ENCODE measurements at regions not wholly inside any gene's neighbourhood (a gene's known extent, or its start where the extent isn't known, plus 50 kb on each side); places are given as distances from the start of the nearest gene placed in this dataset.

- H3K9me3 ChIP-seq (ENCODE audit: control insufficient read depth in 4 of 4, insufficient read depth in 3 of 4, low read length in 3 of 4): no peaks in the 10 kb centered on the region
- no peak overlapping the region for H3K27ac ChIP-seq (ENCODE audit: low read depth in 1 of 2, low read length in 1 of 2)
- H3K4me3 ChIP-seq: no peak overlapping the region
- no peaks in the 10 kb centered on the region for H3K36me3 ChIP-seq (ENCODE audit: control insufficient read depth in 4 of 4, insufficient read depth in 4 of 4, low read length in 4 of 4)
- WGBS, 2 donors: 88 to 90% methylated on average over 3 of the region's 3 CpGs
- peaks cover 0 to 9% (median 5%) of the 10 kb centered on the region in 5 donors for H3K4me1 ChIP-seq (ENCODE audit: control insufficient read depth in 5 of 5, insufficient read depth in 5 of 5, low read length in 5 of 5)
- H3K27me3 ChIP-seq (ENCODE audit: control insufficient read depth in 3 of 3, insufficient read depth in 3 of 3, low read length in 2 of 3): no peaks in the 10 kb centered on the region
- DNase-seq: no peak
- H3K9ac ChIP-seq (ENCODE audit: insufficient read depth in 1 of 2, low read length in 2 of 2): no peak overlapping the region
- TF ChIP-seq CTCF (IDR thresholded peaks at IDR 0.05; ENCODE audit: control extremely low read depth, extremely low read depth): no peak
- ATAC-seq (ENCODE audit: insufficient read depth, low FRiP score): no peak
These were observed 67.2 kb downstream of the MAF start for GRCh38 chr16:79533292-79533691.

DNA sequence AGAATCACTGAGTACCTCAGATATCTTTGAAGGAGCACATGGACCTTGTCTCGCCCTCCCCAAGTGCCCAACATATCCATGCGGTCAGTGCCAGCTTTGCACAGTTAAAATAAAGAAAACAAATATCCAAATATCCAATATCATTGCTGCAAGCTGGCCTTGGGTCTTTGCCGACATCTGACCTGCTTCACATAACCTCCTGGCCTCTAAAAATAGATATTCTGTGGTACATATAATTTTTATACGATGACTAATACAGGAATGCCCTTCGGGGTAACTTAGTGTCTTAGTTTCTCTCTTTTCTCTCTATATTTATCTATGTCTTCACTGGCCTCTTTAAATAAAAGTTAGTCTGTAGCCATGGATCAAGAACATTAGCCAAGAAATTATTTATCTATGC, 67.8 kb downstream of the MAF start:
- Histone ChIP-seq H3K27me3 (ENCODE audit: control insufficient read depth in 3 of 3, insufficient read depth in 3 of 3, low read length in 2 of 3) (no peaks in the 10 kb centered on the region), H3K9ac (ENCODE audit: insufficient read depth in 1 of 2, low read length in 2 of 2) (no peak overlapping the region), H3K36me3 (ENCODE audit: control insufficient read depth in 4 of 4, insufficient read depth in 4 of 4, low read length in 4 of 4) (no peaks in the 10 kb centered on the region), H3K9me3 (ENCODE audit: control insufficient read depth in 4 of 4, insufficient read depth in 3 of 4, low read length in 3 of 4) (no peaks in the 10 kb centered on the region), H3K4me3 (no peak overlapping the region), H3K4me1 (ENCODE audit: control insufficient read depth in 5 of 5, insufficient read depth in 5 of 5, low read length in 5 of 5) (peaks cover 0 to 10% (median 6%) of the 10 kb centered on the region in 5 donors), H3K27ac (ENCODE audit: low read depth in 1 of 2, low read length in 1 of 2) (no peak overlapping the region)
- DNase-seq: no peak
- 93 to 94% methylated on average over 5 of the region's 5 CpGs for WGBS, 2 donors
- TF ChIP-seq CTCF (IDR thresholded peaks at IDR 0.05; ENCODE audit: control extremely low read depth, extremely low read depth): no peak
- ATAC-seq (ENCODE audit: insufficient read depth, low FRiP score): no peak

GRCh38 chr16:79532273-79532672, 68.3 kb downstream of the MAF start:
- H3K27ac ChIP-seq (ENCODE audit: low read depth in 1 of 2, low read length in 1 of 2): no peak overlapping the region
- 92 to 98% methylated on average over 4 of the region's 4 CpGs for WGBS, 2 donors
- peaks cover 0 to 10% (median 6%) of the 10 kb centered on the region in 5 donors for H3K4me1 ChIP-seq (ENCODE audit: control insufficient read depth in 5 of 5, insufficient read depth in 5 of 5, low read length in 5 of 5)
- ATAC-seq (ENCODE audit: insufficient read depth, low FRiP score): no peak
- no peaks in the 10 kb centered on the region for H3K36me3 ChIP-seq (ENCODE audit: control insufficient read depth in 4 of 4, insufficient read depth in 4 of 4, low read length in 4 of 4)
- H3K9me3 ChIP-seq (ENCODE audit: control insufficient read depth in 4 of 4, insufficient read depth in 3 of 4, low read length in 3 of 4): no peaks in the 10 kb centered on the region
- no peak overlapping the region for H3K4me3 ChIP-seq
- no peak for DNase-seq
- TF ChIP-seq CTCF (IDR thresholded peaks at IDR 0.05; ENCODE audit: control extremely low read depth, extremely low read depth): no peak
- H3K27me3 ChIP-seq (ENCODE audit: control insufficient read depth in 3 of 3, insufficient read depth in 3 of 3, low read length in 2 of 3): no peaks in the 10 kb centered on the region
- H3K9ac ChIP-seq (ENCODE audit: insufficient read depth in 1 of 2, low read length in 2 of 2): no peak overlapping the region

DNA sequence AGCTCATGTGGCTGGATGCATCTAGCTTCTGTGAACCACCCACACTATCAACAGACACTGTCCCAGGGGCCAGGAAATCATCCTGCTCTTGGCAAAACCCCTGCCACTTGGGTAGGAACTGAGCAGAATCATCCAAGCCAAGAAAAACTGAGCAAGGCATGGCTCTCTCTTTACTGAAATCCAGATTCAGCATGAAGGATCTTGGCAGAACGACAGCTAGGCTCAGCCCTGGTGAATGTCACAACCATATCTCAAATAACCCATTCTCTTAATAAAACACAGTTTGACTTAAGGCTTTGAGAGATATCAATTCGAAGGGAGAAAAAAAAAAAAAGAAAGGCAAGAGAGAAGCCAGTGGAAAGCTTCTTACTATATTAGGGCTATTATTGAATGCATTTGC, 72.2 kb downstream of the MAF start:
- DNase-seq (peak in 2 of 3 donors; percentile 31 to 56), ATAC-seq (ENCODE audit: insufficient read depth, low FRiP score) (no peak)
- H3K9ac ChIP-seq (ENCODE audit: insufficient read depth in 1 of 2, low read length in 2 of 2): no peak overlapping the region
- no peaks in the 10 kb centered on the region for H3K27me3 ChIP-seq (ENCODE audit: control insufficient read depth in 3 of 3, insufficient read depth in 3 of 3, low read length in 2 of 3)
- H3K36me3 ChIP-seq (ENCODE audit: control insufficient read depth in 4 of 4, insufficient read depth in 4 of 4, low read length in 4 of 4): no peaks in the 10 kb centered on the region
- no peak overlapping the region for H3K27ac ChIP-seq (ENCODE audit: low read depth in 1 of 2, low read length in 1 of 2)
- TF ChIP-seq CTCF (IDR thresholded peaks at IDR 0.05; ENCODE audit: control extremely low read depth, extremely low read depth): no peak
- 58 to 77% methylated on average over 2 of the region's 2 CpGs for WGBS, 2 donors
- no peaks in the 10 kb centered on the region for H3K9me3 ChIP-seq (ENCODE audit: control insufficient read depth in 4 of 4, insufficient read depth in 3 of 4, low read length in 3 of 4)
- no peak overlapping the region for H3K4me3 ChIP-seq
- peaks cover 0 to 23% (median 6%) of the 10 kb centered on the region in 5 donors for H3K4me1 ChIP-seq (ENCODE audit: control insufficient read depth in 5 of 5, insufficient read depth in 5 of 5, low read length in 5 of 5)

Measured in lung (tissue), 11 donors.